CD4-positive, alpha-beta T cell treated with Interferon gamma for 1 hour (primary cell): ENCODE measurements at regions not wholly inside any gene's neighbourhood (a gene's known extent, or its start where the extent isn't known, plus 50 kb on each side); places are given as distances from the start of the nearest gene placed in this dataset.

Source experiments
- DNase-seq: peaks from one replicate; pipeline ENCODE4 v3.0.0-alpha.2; 2020

DNA sequence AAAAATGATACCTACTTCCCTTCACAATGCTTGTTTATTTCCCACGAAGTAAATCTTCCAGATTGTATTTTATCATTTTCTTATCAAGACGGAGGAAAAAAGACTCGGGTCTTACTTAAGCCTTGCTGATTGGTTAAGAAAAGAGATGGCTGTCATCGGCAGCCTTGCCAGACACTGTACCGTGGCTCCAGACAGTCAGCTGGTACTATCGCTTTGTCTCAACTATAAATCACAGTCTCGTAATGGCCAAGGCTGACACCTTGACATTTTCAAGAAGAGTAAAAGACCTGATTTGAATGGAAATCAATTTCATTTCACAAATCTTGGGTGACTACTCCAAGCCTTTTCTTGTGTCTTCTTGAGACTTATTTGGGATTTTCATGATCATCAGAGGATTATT lies 868.0 kb downstream of the USP25 start:
- DNase-seq, result no peak

GRCh38 chr21:16605597-16605996 lies 875.8 kb downstream of the USP25 start:
- no peak for DNase-seq

DNA sequence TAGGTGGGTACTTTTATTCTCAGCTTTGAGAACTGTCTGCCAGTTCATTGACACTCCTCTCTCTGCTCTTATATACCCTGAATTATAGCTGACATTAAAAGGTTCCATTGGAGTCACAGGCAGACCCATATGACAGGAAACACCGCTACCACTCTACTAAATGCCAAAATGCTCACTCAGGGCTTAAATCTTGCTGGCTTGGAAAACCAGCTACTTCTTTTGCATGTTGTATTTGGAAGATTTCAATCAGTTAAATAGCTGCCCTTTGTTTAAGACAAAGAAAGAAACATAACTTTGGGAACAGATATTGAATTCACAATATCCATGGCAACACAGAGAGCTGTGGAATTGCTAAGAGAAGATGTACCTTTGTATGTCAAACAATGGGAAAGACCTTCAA lies 876.5 kb downstream of the USP25 start:
- DNase-seq, result no peak

DNA sequence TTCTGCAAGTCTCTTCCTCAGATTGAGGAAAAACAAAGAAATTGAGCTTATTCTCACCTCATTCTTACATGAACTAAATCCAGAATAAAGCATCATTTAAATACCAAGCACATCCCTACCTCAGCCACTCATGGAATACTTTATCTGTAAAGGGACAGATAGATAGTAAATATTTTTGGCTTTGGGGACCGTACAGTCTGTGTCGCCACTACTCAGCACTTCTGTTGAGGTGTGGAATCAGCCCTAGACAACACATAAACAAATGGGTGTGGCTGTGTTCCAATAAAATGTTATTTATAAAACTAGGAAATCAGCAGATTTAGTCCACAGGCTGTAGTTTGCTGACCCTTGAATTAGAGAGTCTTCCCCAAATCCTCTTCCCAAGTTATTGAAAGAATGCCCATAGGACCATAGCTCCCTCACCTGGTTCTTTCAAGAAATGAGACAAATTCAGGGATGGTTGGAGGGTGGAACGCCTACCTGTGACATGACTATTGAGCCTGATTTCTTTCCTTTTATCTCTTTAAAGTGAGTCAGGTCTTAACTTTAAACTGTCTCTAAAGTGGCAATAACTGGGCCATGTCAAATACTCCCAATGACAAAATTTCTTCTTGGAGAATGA lies 878.5 kb downstream of the USP25 start:
- DNase-seq, result no peak

DNA sequence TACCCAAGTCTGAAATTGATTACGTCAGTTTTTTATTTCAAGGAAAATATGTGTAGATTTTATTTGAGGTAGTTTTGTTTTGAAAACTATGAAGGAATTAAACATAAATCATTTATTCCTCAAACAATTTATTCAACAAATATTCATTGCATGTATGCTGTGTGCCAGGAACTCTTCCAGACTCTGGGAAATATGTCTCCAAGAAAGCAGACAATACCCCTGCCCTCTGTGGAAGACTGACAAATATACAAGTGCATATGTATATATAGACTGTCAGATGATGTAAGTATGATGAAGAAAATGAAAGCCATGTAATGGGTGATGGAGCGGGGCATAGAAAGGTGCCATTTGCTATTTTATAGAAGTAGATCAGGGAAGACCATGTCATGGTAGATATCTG lies 889.5 kb downstream of the USP25 start:
- DNase-seq, result no peak

DNA sequence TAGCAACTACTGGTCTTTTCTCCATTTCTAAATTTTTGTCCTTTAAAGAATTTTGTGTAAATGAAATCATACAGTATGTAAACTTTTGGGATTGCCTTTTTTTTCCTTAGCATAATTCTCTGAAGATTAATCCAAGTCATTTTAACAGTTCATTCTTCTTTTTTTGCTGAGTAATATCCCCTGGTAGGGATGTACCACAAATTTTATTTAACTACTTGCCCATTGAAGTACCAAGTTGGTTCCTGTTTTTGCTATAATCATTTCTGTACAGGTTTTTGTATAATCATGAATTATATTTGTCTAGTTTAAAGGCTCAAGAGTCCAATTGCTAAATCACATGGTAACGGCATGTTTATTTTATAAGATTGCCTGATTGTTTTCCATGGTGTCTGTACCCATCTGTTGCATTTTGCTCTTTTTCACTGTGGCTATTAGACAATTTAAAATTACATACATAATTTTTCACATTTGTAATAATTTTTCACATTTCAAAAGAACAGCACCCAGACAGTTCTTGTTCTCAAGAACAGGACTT lies 891.1 kb downstream of the USP25 start:
- DNase-seq, result no peak

- DNase-seq, result no peak
Measured at GRCh38 chr21:16624479-16625118, 888.2 kb upstream of the CXADR start.

DNA sequence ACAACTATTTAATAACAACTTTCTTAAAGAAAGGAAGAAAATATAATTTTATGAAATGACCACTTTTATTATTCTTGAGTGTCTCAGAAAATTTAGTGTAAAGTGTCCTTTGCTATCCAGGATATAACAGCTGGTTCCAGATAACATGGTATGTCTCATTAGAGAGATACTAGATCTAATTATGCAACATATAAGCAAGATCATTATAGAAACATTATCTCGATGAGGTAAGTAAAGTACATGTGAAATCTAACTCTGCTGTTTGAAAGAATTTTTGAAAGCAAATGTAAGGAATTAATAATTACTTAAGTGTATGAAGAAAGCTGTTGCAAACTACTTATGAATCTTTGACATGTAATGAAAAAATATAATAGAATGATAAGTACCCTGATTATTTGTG lies 887.4 kb upstream of the CXADR start:
- DNase-seq, result no peak

DNA sequence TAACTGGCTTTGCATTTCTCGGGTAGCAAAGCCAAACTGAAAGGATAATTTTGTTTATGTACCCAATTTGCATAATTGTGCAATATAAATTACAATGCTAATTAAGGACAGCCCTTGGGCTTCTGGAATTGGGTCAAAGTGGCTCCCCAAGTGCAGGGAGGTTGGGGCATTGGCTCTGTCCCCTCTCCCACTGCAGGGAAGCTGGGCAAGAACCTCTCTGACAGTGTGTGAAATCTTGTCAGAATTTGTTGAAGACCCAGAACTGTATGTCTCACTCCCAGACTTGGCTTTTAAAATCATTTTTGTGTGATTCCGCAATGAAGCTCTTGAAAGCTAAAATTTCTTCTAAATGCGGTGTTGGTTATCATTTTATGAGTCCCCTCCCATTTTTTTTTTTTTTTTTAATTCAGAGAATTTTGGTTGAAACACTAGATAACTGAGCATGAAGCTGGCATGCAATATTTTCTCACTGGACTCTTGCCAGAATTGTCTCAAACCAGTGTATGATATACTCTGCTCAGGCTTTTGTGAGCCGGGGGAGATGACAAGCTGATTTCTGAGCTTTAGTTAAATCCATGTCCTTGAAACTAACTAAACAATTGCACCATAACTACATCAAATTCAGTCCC lies 878.9 kb upstream of the CXADR start:
- no peak for DNase-seq

- no peak for DNase-seq
Measured at GRCh38 chr21:16634515-16634914, 878.3 kb upstream of the CXADR start.

DNA sequence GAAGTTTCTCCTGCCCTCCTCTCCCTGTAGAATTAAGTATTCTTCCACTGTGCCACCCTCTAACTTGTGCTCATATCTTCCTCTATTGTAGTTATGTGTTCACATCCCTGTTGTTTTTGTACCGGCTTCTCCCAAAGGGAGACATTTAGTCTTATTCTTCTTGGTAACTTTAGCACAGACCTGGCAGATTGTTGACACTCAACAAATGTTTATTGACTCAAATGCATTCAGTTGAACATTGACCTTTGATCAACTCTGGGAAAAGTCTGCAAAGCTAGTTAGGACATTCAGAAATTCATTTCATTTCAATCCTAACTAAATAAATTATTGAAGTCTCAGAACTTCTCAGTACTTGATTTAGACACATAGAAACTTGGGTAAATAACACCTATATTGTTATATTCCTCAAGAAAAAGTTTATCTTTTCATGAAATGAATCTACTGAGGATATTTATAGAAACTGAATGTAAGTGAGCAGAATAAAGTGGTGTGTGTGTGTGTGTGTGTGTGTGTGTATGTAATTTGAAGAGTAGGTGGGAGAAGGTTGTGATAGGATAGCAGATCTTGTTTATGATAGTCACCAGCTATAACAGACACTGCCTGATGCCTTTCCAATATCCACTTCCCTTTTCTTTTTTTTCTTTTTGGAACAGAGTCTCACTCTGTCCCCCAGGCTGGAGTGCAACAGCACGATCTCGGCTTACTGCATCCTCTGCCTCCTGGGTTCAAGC lies 872.4 kb upstream of the CXADR start:
- no peak for DNase-seq

- no peak for DNase-seq
Measured at GRCh38 chr21:16642353-16642752, 870.5 kb upstream of the CXADR start.

- no peak for DNase-seq
Measured at GRCh38 chr21:16644685-16645084, 868.2 kb upstream of the CXADR start.

GRCh38 chr21:16650714-16651366 lies 862.0 kb upstream of the CXADR start:
- no peak for DNase-seq

DNA sequence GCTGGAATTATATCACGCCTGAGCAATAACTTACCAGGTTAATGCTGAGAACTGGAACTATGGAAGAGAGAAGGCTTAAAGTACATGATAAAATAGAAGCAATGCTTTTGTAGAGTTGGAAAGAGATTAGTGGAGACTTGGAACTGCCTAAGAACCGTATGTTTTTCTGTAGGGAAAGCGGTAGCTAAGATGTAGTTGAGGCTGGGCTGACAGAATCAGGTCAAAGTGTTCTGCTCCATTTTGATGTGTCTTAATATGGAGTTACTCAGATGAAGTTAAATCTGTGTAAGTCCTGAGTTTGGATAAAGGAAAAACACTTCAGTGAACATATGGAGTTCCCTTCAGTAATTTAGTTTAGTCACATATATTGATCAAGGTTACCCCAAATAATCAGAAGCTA lies 860.9 kb upstream of the CXADR start:
- DNase-seq, result no peak

- no peak for DNase-seq
Measured at GRCh38 chr21:16663436-16663835, 849.4 kb upstream of the CXADR start.

DNA sequence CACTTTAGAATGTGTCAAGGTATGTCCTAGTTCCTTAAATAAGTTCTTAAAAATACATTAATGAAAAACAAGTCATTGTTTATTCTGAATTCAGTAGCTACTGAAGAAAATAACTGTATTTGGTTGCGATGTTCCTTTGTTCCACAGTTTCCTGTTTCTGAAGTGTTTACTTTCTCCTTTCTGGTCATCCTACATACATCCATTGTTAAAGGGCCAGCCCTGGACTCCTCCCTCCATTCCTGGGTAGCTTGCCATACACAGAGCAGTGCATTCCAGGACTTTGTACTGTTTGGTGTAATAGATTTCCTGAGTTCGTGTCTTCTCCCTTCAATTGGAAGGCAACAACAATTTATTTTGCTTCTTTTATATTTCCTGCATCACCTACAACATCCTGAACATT lies 845.4 kb upstream of the CXADR start:
- no peak for DNase-seq

DNA sequence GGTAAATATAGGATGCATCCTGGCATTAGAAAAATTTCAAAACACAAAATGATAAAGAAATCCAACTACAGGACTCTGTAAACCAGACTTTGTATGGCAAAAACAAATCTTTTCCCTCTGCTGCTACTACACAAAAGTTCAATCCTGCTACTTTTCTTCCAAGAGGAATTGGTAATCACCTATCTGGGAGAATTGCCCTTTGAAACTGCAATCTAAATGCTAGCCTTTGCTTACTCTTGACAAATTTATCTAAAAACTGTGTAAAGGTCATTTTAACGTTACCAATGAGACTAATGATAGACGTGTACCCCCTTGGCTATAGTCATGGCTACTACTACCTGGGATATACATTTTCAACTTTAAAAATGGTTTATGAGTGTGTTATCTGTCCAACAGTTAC lies 837.9 kb upstream of the CXADR start:
- no peak for DNase-seq

- no peak for DNase-seq
Measured at GRCh38 chr21:16676391-16676790, 836.5 kb upstream of the CXADR start.

DNA sequence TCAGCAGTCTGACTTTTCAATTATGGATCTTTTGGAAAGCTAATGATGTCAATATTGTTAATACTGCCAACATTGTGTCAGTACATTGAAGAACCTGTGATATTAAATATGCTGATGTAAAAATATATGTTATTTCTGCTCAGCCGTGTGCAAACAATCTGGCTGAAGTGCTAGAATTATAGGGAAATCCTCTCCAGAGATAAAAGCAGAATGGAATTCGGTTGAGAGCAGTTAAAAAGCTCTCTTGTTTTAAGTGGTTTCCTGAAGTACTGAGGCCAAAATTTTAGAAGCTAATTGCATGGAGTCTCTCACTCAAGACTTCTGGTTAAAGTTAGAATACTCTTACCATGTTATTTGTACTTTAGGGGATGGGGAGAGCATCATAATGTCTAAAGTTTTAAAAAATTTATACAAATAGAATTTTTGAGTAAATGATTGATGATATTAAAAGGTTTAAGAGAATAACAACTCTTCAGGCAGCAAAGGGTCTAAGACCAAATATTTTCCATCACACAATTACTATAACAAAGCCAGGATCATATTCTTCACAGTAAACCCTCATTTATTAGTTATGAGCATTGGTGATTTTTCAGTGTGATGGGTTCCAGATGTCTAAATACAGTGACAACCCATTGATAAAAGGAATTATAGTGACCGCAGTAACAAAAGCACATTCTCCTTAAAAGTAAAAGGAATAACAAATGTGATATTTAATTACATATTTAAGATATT lies 834.2 kb upstream of the CXADR start:
- DNase-seq, result no peak

- no peak for DNase-seq
Measured at GRCh38 chr21:16695074-16695473, 817.8 kb upstream of the CXADR start.

DNA sequence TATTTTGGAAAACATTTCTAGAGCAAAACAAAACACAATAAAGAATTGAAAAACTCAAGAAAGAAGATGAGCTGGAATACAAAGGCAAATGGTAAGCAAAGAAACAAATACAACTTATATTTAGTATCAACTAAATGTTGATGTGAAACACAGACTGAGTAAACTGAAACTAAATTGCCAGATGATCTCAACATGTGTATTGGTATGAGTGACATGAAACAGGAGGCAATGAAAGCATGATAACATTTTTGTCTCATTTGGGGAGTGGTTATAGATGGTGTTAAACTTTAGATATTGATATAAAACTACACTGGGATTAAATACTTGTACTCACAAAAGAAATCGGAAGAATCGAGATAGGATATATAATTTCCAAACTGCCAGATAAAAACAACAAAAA lies 805.6 kb upstream of the CXADR start:
- no peak for DNase-seq
